ENCODE measurements at regions not wholly inside any gene's neighbourhood (a gene's known extent, or its start where the extent isn't known, plus 50 kb on each side); places are given as distances from the start of the nearest gene placed in this dataset.
A peak's percentile ranks its signal among the peaks of the same experiment; 100 is the strongest.

GRCh38 chr18:8969639-8970390 is 132.7 kb upstream of the NDUFV2 start:
- DNase-seq = no peak

GRCh38 chr18:8970843-8971242 is 131.7 kb upstream of the NDUFV2 start:
- no peak for DNase-seq

GRCh38 chr18:8972116-8972515 is 130.4 kb upstream of the NDUFV2 start:
- no peak for DNase-seq

DNA sequence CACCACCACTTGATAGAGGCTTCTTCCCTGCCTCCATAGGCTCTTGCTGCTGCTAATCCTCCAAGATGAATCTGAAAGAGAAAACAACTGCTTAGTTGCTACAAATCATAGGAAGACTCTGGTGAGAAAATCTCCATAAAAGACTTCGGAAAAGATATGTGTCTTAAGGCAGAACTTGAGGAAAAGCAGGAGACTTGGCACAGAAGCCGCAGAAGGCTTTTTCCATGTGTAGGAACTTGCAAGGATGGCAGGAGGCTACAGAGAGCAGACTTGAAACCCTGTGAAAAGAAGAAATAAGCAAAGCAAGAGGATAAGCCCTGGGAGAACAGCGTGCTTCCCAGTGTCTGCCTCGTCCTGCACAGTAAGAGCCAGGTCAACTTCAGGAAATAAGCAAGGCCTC is 128.2 kb upstream of the NDUFV2 start:
- no peak for DNase-seq

DNA sequence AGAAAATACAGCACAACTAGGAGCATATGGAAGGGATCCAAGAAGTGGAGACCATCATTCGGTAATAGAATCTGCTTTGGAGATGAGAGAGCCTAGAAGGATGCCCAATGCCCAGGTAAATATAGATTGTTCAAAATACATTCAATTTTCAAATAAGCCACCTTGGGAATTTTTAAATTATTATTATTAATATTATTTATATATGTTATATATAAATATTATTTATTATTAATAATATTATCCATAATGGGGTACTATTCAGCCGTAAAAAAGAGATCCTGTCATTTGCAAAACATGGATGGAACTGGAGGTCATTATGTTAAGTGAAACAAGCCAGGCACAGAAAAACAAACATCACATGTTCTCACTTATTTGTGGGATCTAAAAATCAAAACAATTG is 127.8 kb upstream of the NDUFV2 start:
- DNase-seq = no peak

GRCh38 chr18:8975624-8976023 is 126.9 kb upstream of the NDUFV2 start:
- DNase-seq = no peak

DNA sequence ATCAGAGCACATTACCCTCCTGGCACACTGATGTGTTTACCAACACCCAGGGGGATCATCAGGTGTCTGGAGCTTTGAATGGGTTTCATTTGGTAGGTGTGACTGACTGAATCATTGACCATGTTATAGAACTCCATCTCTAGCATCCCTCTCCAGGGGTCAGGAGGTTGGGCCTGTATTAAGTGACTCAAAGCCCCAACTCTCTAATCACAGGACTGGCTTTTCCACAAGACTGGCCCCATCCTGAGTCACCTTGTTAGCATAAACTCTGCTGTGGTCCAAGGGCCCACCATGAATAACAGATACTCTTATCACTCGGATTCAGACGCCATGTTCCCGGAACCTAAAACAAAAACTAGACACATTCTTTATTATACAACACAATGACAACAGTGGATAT is 125.9 kb upstream of the NDUFV2 start:
- no peak for DNase-seq

DNA sequence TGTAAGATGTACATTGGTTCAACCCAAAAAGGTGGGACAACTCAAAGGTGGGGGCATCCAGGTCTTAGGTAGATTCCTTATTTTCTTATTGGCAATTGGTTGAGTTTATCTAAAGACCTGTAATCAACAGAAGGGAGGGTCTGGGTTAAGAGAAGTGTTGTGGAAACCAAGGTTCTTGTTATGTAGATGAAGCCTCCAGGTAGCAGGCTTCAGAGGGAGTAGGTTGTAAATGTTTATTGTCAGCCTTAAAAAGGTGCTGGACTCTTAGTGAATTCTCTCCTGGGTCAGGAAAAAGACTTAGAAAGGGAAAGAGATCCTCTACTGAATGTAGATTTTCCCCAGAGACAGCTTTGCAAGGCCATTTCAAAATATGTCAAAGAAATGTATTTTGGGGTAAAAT is 125.3 kb upstream of the NDUFV2 start:
- no peak for DNase-seq

GRCh38 chr18:8977701-8978100 is 124.8 kb upstream of the NDUFV2 start:
- DNase-seq = no peak

- DNase-seq = no peak
Measured at GRCh38 chr18:8978394-8978793, 124.1 kb upstream of the NDUFV2 start.

GRCh38 chr18:8979258-8979988 is 123.1 kb upstream of the NDUFV2 start:
- DNase-seq = no peak

GRCh38 chr18:8980496-8980895 is 122.0 kb upstream of the NDUFV2 start:
- DNase-seq = no peak

DNA sequence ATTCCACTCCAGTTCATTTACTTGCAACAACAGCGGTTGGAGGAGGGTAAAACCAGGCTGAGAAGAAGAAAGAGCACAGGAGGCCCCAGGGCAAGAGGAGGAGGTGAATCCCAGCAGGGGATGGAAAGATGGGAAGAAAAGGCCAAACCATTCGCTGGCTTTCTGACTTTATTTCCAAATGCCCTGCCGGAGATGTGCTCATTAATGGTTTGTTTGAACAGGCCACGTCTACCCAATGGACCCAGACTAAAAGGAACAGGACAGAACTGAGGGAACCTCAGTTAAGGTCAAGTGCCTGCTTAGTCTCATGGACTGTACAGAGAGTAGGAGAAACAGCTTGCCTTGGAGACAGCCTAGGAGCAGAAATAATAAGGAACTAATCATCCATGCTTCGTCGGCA is 121.6 kb upstream of the NDUFV2 start:
- DNase-seq = no peak

DNA sequence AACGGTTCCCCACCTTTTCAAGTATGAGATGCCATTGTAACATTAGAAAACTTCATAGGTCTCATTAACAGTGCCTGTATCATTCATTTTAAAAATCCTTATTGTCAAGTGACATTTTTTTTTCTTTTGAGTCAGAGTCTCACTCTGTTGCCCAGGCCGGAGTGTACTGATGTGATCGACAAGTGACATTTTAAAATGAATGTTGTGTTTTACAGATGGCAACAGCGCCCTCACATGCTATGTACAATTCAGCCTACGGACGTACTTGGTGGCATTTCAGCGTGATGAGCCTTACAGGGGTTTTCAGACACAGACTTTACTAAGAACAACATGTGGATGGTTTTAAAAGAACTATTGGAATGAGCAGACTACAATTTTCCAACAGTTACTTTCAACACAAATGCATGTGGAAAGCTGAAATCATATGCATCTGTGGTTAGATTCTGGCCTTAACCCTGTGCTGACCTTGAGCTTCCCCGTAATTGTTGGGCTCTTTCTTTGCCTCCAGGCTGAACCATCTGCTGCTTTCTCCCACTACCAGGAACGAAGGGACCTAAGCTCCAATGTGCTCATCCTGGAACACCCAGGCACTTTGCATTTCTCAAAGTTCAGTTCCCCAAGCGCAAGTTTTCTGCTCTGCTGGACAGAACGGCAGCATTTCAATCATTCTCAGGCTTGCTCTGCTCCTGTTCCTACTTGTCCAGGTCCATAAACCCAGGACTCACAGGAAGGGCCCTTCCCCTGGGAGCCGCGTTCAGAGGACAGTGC is 119.9 kb upstream of the NDUFV2 start:
- DNase-seq = no peak

DNA sequence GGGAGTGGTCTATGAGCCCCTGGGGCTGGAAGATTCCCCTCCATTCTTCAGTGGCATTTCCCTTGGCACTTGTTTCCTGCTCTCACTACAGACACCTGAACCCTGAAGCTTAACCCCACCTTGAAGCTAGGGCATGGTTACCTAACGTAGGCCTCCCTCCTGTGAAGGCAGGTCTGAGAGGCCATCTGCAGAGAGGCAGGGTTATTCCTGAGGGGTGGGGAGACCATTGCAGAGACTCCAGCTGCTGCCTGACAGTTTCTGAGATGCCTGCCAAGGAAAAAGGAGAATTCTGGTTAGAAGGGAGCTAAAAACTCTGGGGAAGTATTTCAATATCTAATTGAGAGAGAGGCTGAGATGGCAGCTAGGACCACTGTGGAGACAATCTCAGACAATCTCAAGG is 119.3 kb upstream of the NDUFV2 start:
- DNase-seq = no peak

- DNase-seq = no peak
Measured at GRCh38 chr18:8984131-8984721, 118.3 kb upstream of the NDUFV2 start.

DNA sequence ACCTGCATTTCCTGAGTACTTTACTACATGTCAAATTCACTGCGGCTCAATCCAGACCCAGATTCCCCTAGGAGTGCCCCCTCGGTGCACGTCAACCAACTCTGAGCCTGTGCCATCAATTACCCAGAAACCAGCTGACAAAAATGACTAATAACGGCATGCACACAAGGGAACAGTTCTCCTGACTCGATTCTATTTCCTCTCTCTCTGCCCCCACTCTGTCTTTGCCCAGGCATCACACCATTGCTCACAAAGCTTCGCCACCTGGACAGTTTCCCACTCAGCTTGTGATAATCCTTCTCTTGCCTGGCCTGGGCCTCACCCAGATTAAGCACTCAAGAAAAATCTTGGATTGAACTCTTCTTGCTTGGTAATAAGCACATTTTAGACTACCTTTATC is 115.3 kb upstream of the NDUFV2 start:
- DNase-seq = no peak

- DNase-seq = peak; percentile 45
Measured at GRCh38 chr18:8988260-8988871, 114.1 kb upstream of the NDUFV2 start.

- no peak for DNase-seq
Measured at GRCh38 chr18:8989017-8989416, 113.5 kb upstream of the NDUFV2 start.

DNA sequence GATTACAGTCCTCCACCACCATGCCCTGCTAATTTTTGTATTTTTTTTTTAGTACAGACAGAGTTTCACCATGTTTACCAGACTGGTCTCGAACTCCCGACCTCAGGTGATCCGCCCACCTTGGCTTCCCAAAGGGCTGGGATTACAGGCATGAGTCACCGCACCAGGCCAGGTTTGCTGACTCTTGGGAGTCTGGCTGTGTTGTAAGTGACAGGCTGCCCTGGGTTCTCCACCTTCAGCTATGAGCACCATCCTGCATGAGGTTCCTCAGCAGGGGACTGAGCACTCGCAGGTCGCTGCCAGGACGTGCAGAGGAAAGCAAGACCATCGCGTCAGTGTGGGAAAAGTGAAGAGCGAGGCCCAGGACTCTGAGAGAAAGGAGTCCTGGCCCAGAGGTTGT is 112.6 kb upstream of the NDUFV2 start:
- no peak for DNase-seq

GRCh38 chr18:8990276-8991031 is 112.0 kb upstream of the NDUFV2 start:
- DNase-seq = no peak

- no peak for DNase-seq
Measured at GRCh38 chr18:8991155-8991554, 111.3 kb upstream of the NDUFV2 start.
